Transverse colon (tissue), 3 donors: ENCODE measurements at regions not wholly inside any gene's neighbourhood (a gene's known extent, or its start where the extent isn't known, plus 50 kb on each side); places are given as distances from the start of the nearest gene placed in this dataset.

Source experiments
- POLR2A ChIP-seq: fragments of 450-650 bp; IDR thresholded peaks from one replicate; pipeline ENCODE4 v1.6.1; 2016; ENCODE audit warnings: antibody characterized with exemption, mild to moderate bottlenecking, moderate library complexity
- TF ChIP-seq, protein P1 (sequence below), 5 experiments: fragments of 200-600 bp in 3 of 5; fragments of 450-650 bp in 2 of 5; sonication (generic) in 3 of 5; IDR thresholded peaks; 1 replicate in 2 of 5; 2 replicates in 3 of 5; pipeline ENCODE4 v1.5.1; 2016 to 2017; ENCODE audit warnings: antibody characterized with exemption in 5 of 5, inconsistent platforms in 3 of 5, mild to moderate bottlenecking in 2 of 5, moderate library complexity in 1 of 5

DNA sequence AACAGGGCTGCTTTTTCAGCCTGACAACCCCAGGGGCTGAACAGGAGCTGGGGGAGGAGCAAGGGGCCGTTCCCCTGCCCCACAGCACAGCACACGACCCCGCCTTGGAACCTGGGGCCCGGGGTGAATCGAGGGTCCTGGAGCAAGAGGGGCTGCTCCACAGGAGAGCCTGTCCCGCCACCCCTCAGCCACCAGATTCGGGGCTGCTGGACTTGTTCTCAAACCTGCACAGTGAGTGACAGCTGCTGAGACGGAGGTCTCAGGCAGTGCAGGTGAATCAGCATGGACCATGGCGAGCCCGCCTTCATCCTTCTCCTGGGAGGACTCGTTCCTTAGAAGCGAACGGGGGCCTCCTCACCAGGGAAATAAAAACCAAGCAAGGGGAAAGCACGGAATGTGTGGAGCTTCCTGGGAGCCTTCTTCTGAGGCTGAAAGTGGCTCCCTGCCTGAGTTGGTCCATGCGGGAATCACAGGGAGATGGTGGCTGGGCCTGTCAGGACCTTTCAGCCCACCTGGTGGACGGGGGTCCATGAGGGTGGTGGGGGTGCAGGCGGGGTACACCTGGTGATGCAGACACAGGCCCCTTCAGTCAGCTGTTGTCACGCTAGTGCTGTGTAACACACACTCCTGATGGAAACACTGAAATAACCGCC is 125.4 kb downstream of the SIK1 start:
- TF ChIP-seq, protein P1, sequence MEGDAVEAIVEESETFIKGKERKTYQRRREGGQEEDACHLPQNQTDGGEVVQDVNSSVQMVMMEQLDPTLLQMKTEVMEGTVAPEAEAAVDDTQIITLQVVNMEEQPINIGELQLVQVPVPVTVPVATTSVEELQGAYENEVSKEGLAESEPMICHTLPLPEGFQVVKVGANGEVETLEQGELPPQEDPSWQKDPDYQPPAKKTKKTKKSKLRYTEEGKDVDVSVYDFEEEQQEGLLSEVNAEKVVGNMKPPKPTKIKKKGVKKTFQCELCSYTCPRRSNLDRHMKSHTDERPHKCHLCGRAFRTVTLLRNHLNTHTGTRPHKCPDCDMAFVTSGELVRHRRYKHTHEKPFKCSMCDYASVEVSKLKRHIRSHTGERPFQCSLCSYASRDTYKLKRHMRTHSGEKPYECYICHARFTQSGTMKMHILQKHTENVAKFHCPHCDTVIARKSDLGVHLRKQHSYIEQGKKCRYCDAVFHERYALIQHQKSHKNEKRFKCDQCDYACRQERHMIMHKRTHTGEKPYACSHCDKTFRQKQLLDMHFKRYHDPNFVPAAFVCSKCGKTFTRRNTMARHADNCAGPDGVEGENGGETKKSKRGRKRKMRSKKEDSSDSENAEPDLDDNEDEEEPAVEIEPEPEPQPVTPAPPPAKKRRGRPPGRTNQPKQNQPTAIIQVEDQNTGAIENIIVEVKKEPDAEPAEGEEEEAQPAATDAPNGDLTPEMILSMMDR (IDR thresholded peaks at IDR 0.05): no peak
- TF ChIP-seq POLR2A: no peak
